CD4-positive, alpha-beta T cell treated with Interleukin-17A for 4 hours (primary cell): ENCODE measurements at regions not wholly inside any gene's neighbourhood (a gene's known extent, or its start where the extent isn't known, plus 50 kb on each side); places are given as distances from the start of the nearest gene placed in this dataset.

Source experiments
- DNase-seq: peaks from one replicate; pipeline ENCODE4 v3.0.0-alpha.2; 2020; ENCODE audit warnings: mixed read lengths

GRCh38 chr21:15152591-15152990 is 87.8 kb upstream of the NRIP1 start:
- no peak for DNase-seq

- no peak for DNase-seq
These were observed 94.7 kb upstream of the NRIP1 start for GRCh38 chr21:15159382-15160020.

- no peak for DNase-seq
These were observed 95.3 kb upstream of the NRIP1 start for GRCh38 chr21:15160136-15160535.

GRCh38 chr21:15162921-15163320 is 98.1 kb upstream of the NRIP1 start:
- no peak for DNase-seq

- DNase-seq = no peak
These were observed 99.5 kb upstream of the NRIP1 start for GRCh38 chr21:15164273-15164672.

- no peak for DNase-seq
These were observed 100.0 kb upstream of the NRIP1 start for GRCh38 chr21:15164678-15165303.

GRCh38 chr21:15170614-15171013 is 105.8 kb upstream of the NRIP1 start:
- DNase-seq = no peak

- DNase-seq = no peak
These were observed 106.7 kb upstream of the NRIP1 start for GRCh38 chr21:15171546-15171945.

GRCh38 chr21:15172963-15173362 is 108.2 kb upstream of the NRIP1 start:
- no peak for DNase-seq

GRCh38 chr21:15174923-15175322 is 110.1 kb upstream of the NRIP1 start:
- DNase-seq = no peak

GRCh38 chr21:15182731-15183130 is 117.9 kb upstream of the NRIP1 start:
- no peak for DNase-seq

GRCh38 chr21:15183813-15184257 is 119.0 kb upstream of the NRIP1 start:
- no peak for DNase-seq

- DNase-seq = no peak
These were observed 125.6 kb upstream of the NRIP1 start for GRCh38 chr21:15190412-15190811.

GRCh38 chr21:15190837-15191236 is 126.0 kb upstream of the NRIP1 start:
- no peak for DNase-seq

GRCh38 chr21:15191342-15191741 is 126.5 kb upstream of the NRIP1 start:
- no peak for DNase-seq

GRCh38 chr21:15192243-15192642 is 127.4 kb upstream of the NRIP1 start:
- DNase-seq = no peak

GRCh38 chr21:15193937-15194336 is 129.1 kb upstream of the NRIP1 start:
- DNase-seq = no peak

GRCh38 chr21:15195104-15195503 is 130.3 kb upstream of the NRIP1 start:
- DNase-seq = no peak

GRCh38 chr21:15195768-15196167 is 131.0 kb upstream of the NRIP1 start:
- no peak for DNase-seq

- DNase-seq = no peak
These were observed 132.9 kb upstream of the NRIP1 start for GRCh38 chr21:15197696-15198095.

GRCh38 chr21:15199414-15200383 is 134.9 kb upstream of the NRIP1 start:
- no peak for DNase-seq

GRCh38 chr21:15203740-15204139 is 138.9 kb upstream of the NRIP1 start:
- no peak for DNase-seq

- no peak for DNase-seq
These were observed 139.6 kb upstream of the NRIP1 start for GRCh38 chr21:15204140-15204969.
